Omental fat pad (tissue), 3 donors: ENCODE measurements at regions not wholly inside any gene's neighbourhood (a gene's known extent, or its start where the extent isn't known, plus 50 kb on each side); places are given as distances from the start of the nearest gene placed in this dataset.

ENCODE experiments used
- ATAC-seq: fragments of 150-250 bp; one replicate; pipeline ENCODE4 v1.9.1; 2016; ENCODE audit warnings: mild to moderate bottlenecking, moderate library complexity; ENCODE audit not compliant: low FRiP score
- DNase-seq: peaks from one replicate; pipeline ENCODE4 v3.0.0-alpha.2; 2019; ENCODE audit warnings: low spot score
- TF ChIP-seq, protein P1 (sequence below), 3 donors: fragments of 450-650 bp; IDR thresholded peaks; one replicate each; pipeline ENCODE4 v1.5.1; 2016 to 2017; ENCODE audit warnings: antibody characterized with exemption in 3 of 3, mild to moderate bottlenecking in 3 of 3, moderate library complexity in 2 of 3

DNA sequence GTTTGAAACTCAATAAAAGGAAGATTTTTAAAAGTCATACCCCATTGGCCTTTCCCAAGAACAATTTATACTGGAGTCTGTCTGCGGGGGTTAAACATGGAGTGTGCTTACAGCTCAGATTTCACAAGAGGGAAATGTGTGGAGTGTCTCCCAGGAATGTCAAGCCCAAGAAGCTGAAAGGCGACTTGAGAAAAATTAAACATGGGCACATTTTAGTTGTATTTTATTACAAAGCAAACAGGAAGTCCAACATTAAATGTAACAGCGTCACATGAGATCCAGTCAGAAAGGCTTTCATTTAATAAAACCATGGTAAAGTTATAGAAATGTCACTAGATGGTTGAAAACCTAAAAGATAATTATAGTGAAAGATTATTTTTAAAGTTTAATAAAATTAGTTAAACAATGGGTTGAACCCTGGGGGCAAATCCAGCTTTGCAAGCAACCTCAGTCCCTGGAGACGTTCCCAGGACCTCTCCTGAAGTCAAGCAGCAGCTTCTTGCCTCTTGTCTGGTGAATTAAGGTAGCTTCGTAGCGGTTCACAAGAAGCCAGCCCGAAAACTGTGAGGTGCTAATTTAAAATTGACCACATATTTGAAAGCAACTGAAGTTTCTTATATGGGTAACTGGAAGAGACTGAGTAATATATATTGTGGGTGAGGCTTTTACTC, 168.4 kb upstream of the EDNRA start:
- no peak for ATAC-seq
- TF ChIP-seq, protein P1, sequence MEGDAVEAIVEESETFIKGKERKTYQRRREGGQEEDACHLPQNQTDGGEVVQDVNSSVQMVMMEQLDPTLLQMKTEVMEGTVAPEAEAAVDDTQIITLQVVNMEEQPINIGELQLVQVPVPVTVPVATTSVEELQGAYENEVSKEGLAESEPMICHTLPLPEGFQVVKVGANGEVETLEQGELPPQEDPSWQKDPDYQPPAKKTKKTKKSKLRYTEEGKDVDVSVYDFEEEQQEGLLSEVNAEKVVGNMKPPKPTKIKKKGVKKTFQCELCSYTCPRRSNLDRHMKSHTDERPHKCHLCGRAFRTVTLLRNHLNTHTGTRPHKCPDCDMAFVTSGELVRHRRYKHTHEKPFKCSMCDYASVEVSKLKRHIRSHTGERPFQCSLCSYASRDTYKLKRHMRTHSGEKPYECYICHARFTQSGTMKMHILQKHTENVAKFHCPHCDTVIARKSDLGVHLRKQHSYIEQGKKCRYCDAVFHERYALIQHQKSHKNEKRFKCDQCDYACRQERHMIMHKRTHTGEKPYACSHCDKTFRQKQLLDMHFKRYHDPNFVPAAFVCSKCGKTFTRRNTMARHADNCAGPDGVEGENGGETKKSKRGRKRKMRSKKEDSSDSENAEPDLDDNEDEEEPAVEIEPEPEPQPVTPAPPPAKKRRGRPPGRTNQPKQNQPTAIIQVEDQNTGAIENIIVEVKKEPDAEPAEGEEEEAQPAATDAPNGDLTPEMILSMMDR (IDR thresholded peaks at IDR 0.05) = no peak
- no peak for DNase-seq

DNA sequence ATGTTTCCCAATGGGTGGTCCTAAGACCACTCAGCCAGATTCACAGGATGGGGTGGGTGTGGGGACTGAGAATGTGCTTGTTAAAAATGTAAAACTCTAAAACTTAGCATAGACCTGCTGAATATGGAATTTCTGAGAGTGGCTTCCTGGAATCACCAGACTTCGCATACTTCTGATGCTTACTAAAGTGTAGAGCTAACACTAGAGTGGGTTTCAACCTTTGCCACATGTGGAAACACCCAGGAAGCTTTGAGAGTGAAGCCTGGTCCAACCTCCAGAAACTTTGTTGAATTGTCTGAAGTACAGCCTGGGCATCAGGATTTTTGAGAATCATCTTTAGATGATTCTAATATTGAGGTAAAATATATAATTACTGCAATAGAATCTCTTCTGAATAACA, 167.8 kb upstream of the EDNRA start:
- TF ChIP-seq, protein P1 (IDR thresholded peaks at IDR 0.05) = no peak
- DNase-seq = no peak
- ATAC-seq = no peak

DNA sequence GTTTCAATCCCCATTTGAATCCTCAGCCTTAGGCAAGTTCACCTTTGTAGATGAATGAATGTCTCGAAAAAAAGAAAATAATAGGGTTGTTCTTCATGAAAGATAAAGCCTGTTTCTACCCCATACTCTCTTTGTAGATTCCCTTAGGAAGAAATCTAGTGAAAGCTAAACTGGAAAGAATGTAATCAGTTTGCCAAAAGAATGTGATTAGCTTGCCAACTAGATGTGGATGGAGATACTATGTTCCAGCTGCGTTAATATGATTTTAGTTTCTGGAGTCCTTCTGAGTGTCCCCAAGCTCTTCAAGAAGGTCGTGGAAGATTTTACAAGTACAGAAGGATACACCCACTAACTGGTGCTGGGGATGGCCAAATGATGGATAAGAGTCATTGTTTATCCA, 162.3 kb upstream of the EDNRA start:
- no peak for ATAC-seq
- no peak for DNase-seq
- TF ChIP-seq, protein P1 (IDR thresholded peaks at IDR 0.05) = no peak

DNA sequence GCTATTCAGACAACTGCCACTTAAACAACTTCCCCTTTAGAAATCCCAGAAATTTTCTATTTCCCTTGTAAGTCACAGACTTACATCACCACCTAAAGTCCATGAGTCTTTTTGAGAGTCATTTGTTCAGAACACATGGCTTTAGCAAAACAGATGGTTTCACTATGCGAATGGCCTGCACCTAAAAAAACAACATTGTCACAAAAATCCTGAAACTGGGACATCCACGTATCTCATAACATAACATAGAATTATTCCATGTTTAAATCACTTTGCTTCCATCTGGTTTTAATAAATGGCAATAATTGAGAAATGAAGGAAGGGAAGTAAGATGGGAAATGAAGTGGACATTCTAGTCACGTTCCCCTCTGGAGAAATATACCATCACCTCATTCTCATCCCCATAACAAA, 155.3 kb upstream of the EDNRA start:
- no peak for ATAC-seq
- TF ChIP-seq, protein P1 (IDR thresholded peaks at IDR 0.05) = no peak
- no peak for DNase-seq

DNA sequence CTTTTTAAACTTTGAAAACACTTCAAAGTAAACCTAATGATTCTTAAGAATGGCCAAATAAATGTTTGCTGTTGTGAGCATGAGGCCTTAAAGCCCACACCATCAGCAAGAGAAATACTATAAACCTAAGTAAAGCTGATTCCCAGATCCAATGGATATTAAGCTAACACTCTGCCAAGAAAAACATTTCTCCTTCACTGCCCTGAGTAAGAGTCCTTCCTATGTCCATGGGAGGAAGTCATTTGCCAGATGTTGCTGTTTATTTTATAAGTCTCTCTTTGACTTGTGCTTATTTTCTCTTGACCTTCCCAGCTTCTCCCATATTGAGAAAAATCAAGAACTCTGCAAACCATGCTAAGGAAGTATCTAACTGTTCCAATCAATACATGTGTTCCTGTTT, 154.3 kb upstream of the EDNRA start:
- DNase-seq (no peak), ATAC-seq (no peak)
- TF ChIP-seq, protein P1 (IDR thresholded peaks at IDR 0.05) = no peak

DNA sequence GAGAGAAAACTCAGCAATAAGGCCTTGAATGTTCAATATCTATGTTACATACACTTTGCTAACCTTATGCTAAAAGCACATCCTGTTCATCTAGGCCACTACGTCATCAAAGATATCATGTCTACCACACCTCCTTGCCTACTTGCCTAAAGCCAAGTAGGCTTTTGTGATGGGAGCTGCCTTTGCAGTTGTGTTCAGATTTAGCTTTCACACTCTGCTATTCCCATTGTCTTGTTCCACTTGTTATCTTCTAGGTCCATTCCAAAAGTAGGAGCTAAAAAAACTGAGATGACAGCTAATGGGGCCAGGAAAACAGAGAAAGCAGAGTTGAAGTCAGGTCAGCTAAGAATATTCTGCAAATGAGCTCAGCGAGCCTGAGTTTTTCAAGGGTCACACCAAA, 153.6 kb upstream of the EDNRA start:
- ATAC-seq (no peak), DNase-seq (no peak)
- TF ChIP-seq, protein P1 (IDR thresholded peaks at IDR 0.05) = no peak

DNA sequence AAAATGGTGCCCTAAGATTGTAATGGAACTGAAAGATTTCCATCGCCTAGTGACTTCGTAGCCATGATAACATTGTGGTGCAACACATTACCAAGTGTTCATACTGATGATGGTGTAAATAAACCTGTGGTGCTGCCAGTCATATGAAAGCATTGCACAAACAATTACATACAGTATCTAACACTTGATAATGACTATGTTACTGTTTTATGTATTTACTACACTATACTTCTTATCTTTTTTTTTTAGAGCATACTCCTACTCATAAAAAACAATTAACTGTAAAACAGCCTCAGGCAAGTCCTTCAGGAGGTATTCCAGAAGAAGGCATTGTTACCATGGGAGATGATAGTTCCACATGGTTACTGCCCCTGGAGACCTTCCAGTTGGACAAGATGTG, 152.7 kb upstream of the EDNRA start:
- TF ChIP-seq, protein P1 (IDR thresholded peaks at IDR 0.05) = no peak
- DNase-seq (no peak), ATAC-seq (no peak)
